H9 (cell line): ENCODE measurements at regions not wholly inside any gene's neighbourhood (a gene's known extent, or its start where the extent isn't known, plus 50 kb on each side); places are given as distances from the start of the nearest gene placed in this dataset.

Source experiments
- DNase-seq: peaks from one replicate; pipeline ENCODE4 v3.0.0-alpha.2; 2017
- H2AFZ ChIP-seq: one replicate; pipeline ENCODE4 v1.6.1; 2013; ENCODE audit warnings: mild to moderate bottlenecking, low read length, control low read depth, moderate library complexity
- H2AK5ac ChIP-seq: 2 replicates; pipeline ENCODE4 v1.6.1; 2013; ENCODE audit warnings: low read length, control low read depth, mixed read lengths; ENCODE audit not compliant: insufficient read length
- H2BK120ac ChIP-seq: one replicate; pipeline ENCODE4 v1.6.1; 2013; ENCODE audit warnings: low read depth, mild to moderate bottlenecking, low read length, control low read depth, inconsistent platforms; ENCODE audit not compliant: poor library complexity, severe bottlenecking
- H2BK12ac ChIP-seq: 2 replicates; pipeline ENCODE4 v1.6.1; 2013; ENCODE audit warnings: low read length, control low read depth, mixed read lengths, low read depth; ENCODE audit not compliant: insufficient read length
- H2BK15ac ChIP-seq: 2 replicates; pipeline ENCODE4 v1.6.1; 2013; ENCODE audit warnings: low read depth, low read length, control low read depth
- H2BK20ac ChIP-seq: one replicate; pipeline ENCODE4 v1.6.1; 2013; ENCODE audit warnings: low read depth, mild to moderate bottlenecking, low read length, control low read depth, inconsistent platforms; ENCODE audit not compliant: poor library complexity, severe bottlenecking
- H2BK5ac ChIP-seq: 2 replicates; pipeline ENCODE4 v1.6.1; 2013; ENCODE audit warnings: low read length, control low read depth, mixed read lengths; ENCODE audit not compliant: insufficient read length
- H3K14ac ChIP-seq: 2 replicates; pipeline ENCODE4 v1.6.1; 2013; ENCODE audit warnings: low read length, control low read depth; ENCODE audit not compliant: insufficient read depth
- H3K18ac ChIP-seq: 2 replicates; pipeline ENCODE4 v1.6.1; 2013; ENCODE audit warnings: low read depth, mild to moderate bottlenecking, mixed read lengths, low read length, control low read depth; ENCODE audit not compliant: insufficient read length
- H3K23ac ChIP-seq: 2 replicates; pipeline ENCODE4 v1.6.1; 2013; ENCODE audit warnings: low read length, control low read depth, mixed read lengths, low read depth; ENCODE audit not compliant: insufficient read length
- H3K23me2 ChIP-seq: 2 replicates; pipeline ENCODE4 v1.6.1; 2013; ENCODE audit warnings: low read depth, mild to moderate bottlenecking, mixed read lengths, low read length, control low read depth; ENCODE audit not compliant: insufficient read length, poor library complexity, severe bottlenecking
- H3K27ac ChIP-seq: 2 replicates; pipeline ENCODE4 v1.5.1; 2013; ENCODE audit warnings: low read length, control low read depth, mixed read lengths, low read depth; ENCODE audit not compliant: insufficient read length
- H3K27me3 ChIP-seq: 2 replicates; pipeline ENCODE4 v1.6.1; 2013; ENCODE audit warnings: low read length, control low read depth, inconsistent platforms; ENCODE audit not compliant: insufficient read depth
- H3K4ac ChIP-seq: 2 replicates; pipeline ENCODE4 v1.6.1; 2013; ENCODE audit warnings: low read depth, mild to moderate bottlenecking, control low read depth, inconsistent platforms, low read length, moderate library complexity
- H3K4me1 ChIP-seq: 2 replicates; pipeline ENCODE4 v1.6.1; 2013; ENCODE audit warnings: low read length, control low read depth, inconsistent platforms; ENCODE audit not compliant: insufficient read depth
- H3K4me2 ChIP-seq: 2 replicates; pipeline ENCODE4 v1.6.1; 2013; ENCODE audit warnings: low read length, control low read depth, mixed read lengths; ENCODE audit not compliant: insufficient read length, insufficient read depth
- H3K56ac ChIP-seq: 2 replicates; pipeline ENCODE4 v1.6.1; 2013; ENCODE audit warnings: low read depth, mild to moderate bottlenecking, mixed read lengths, low read length, control low read depth; ENCODE audit not compliant: insufficient read length
- H3K79me1 ChIP-seq: 2 replicates; pipeline ENCODE4 v1.6.1; 2013; ENCODE audit warnings: low read depth, mild to moderate bottlenecking, moderate library complexity, low read length, control low read depth, inconsistent platforms; ENCODE audit not compliant: insufficient read depth, poor library complexity, severe bottlenecking
- H3K79me2 ChIP-seq: 2 replicates; pipeline ENCODE4 v1.6.1; 2013; ENCODE audit warnings: low read length, control low read depth, inconsistent platforms; ENCODE audit not compliant: insufficient read depth
- H3K9ac ChIP-seq: 2 replicates; pipeline ENCODE4 v1.6.1; 2013; ENCODE audit warnings: low read length, control low read depth, mixed read lengths; ENCODE audit not compliant: insufficient read length; ENCODE audit errors: extremely low read depth
- H3K9me3 ChIP-seq: one replicate; pipeline ENCODE4 v1.6.1; 2013; ENCODE audit warnings: low read depth, low read length, inconsistent platforms; ENCODE audit not compliant: control insufficient read depth
- H3T11ph ChIP-seq: one replicate; pipeline ENCODE4 v1.6.1; 2013; ENCODE audit warnings: mild to moderate bottlenecking, low read length, control low read depth, inconsistent platforms
- H4K20me1 ChIP-seq: one replicate; pipeline ENCODE4 v1.6.1; 2013; ENCODE audit not compliant: control insufficient read depth, insufficient read length, insufficient read depth
- H4K5ac ChIP-seq: 2 replicates; pipeline ENCODE4 v1.6.1; 2013; ENCODE audit warnings: low read depth, mild to moderate bottlenecking, mixed read lengths, low read length, control low read depth; ENCODE audit not compliant: insufficient read length
- H4K8ac ChIP-seq: replicated peaks from 2 replicates; pipeline ENCODE4 v1.6.1; 2013; ENCODE audit warnings: low read length, control low read depth, mixed read lengths, low read depth; ENCODE audit not compliant: insufficient read length
- H4K91ac ChIP-seq: 2 replicates; pipeline ENCODE4 v1.6.1; 2013; ENCODE audit warnings: low read depth, mild to moderate bottlenecking, moderate library complexity, mixed read lengths, low read length, control low read depth; ENCODE audit not compliant: insufficient read length
- H3K27ac Mint-ChIP-seq, 3 experiments: 2 replicates in 2 of 3; 3 replicates in 1 of 3; pipeline ENCODE4 v1.8.0; 2020 to 2021; ENCODE audit warnings: mixed read lengths in 3 of 3, mild to moderate bottlenecking in 1 of 3, moderate library complexity in 1 of 3
- H3K27me3 Mint-ChIP-seq: 2 replicates; pipeline ENCODE4 v1.8.0; 2021; ENCODE audit warnings: low read depth, mild to moderate bottlenecking, moderate library complexity, mixed read lengths
- H3K36me3 Mint-ChIP-seq, 3 experiments: 2 replicates in 2 of 3; 3 replicates in 1 of 3; pipeline ENCODE4 v1.8.0; 2020 to 2021; ENCODE audit warnings: low read depth in 3 of 3, mixed read lengths in 3 of 3; ENCODE audit not compliant: insufficient read depth in 1 of 3
- H3K4me1 Mint-ChIP-seq, 2 experiments: 2 replicates each; pipeline ENCODE4 v1.8.0; 2020; ENCODE audit warnings: mixed read lengths in 2 of 2
- H3K4me3 Mint-ChIP-seq, 2 experiments: 2 replicates in 1 of 2; 3 replicates in 1 of 2; pipeline ENCODE4 v1.8.0; 2020 to 2021; ENCODE audit warnings: mild to moderate bottlenecking in 2 of 2, mixed read lengths in 2 of 2, moderate library complexity in 1 of 2
- H3K9me3 Mint-ChIP-seq, 2 experiments: 2 replicates in 1 of 2; 3 replicates in 1 of 2; pipeline ENCODE4 v1.8.0; 2020; ENCODE audit warnings: mild to moderate bottlenecking in 2 of 2, mixed read lengths in 2 of 2, moderate library complexity in 1 of 2
- CTCF ChIP-seq: fragments of 200-600 bp; sonication (generic); conservative IDR thresholded peaks from 3 replicates; pipeline ENCODE4 v1.8.0; 2021; ENCODE audit warnings: antibody characterized with exemption, mild to moderate bottlenecking
- WGBS: extraction: QIAGEN DNeasy Blood & Tissue Kit; methylation state at CpG from one replicate; pipeline ENCODE4 v1.1.7; 2013; ENCODE audit warnings: missing lambda C conversion rate, low lambda C conversion rate, mixed read lengths; ENCODE audit not compliant: insufficient read length; ENCODE audit errors: extremely low coverage; 5-methylcytosine and 5-hydroxymethylcytosine counted together

GRCh38 chr4:43855283-43855682 is 593.3 kb downstream of the KCTD8 start:
- no peak overlapping the region for H3K27ac Mint-ChIP-seq
- H2AFZ ChIP-seq, result no peak overlapping the region

More at GRCh38 chr4:43855283-43855682, 593.3 kb downstream of the KCTD8 start:
- H2BK20ac ChIP-seq, result no peak overlapping the region
- H3K18ac ChIP-seq, result no peak overlapping the region
- no peak overlapping the region for H3T11ph ChIP-seq
- H3K56ac ChIP-seq, result no peak overlapping the region
- no peaks in the 10 kb centered on the region for H3K27me3 ChIP-seq
- no peaks in the 10 kb centered on the region for H3K79me1 ChIP-seq
- H3K4me1 Mint-ChIP-seq, result peaks cover 2 to 4% of the 10 kb centered on the region in 2 experiments; a peak in 2 of 4 replicates
- H2BK120ac ChIP-seq, result no peak overlapping the region
- H3K23ac ChIP-seq, result no peak overlapping the region
- WGBS, result no CpG with 5 or more reads among the region's 2 CpGs
- no peaks in the 10 kb centered on the region for H3K27me3 Mint-ChIP-seq
- DNase-seq, result no peak
- no peak overlapping the region for H3K27ac ChIP-seq
- H3K79me2 ChIP-seq, result no peaks in the 10 kb centered on the region
- H2BK15ac ChIP-seq, result no peak overlapping the region
- H2BK12ac ChIP-seq, result no peak overlapping the region
- H3K9ac ChIP-seq, result no peak overlapping the region
- no peak overlapping the region for H3K4ac ChIP-seq
- H4K91ac ChIP-seq, result no peak overlapping the region
- H3K4me3 Mint-ChIP-seq, result no peak overlapping the region
- peaks cover 0 to 3% (median 2%) of the 10 kb centered on the region in 3 experiments; a peak in 5 of 7 replicates for H3K36me3 Mint-ChIP-seq
- H4K20me1 ChIP-seq, result no peaks in the 10 kb centered on the region
- H2AK5ac ChIP-seq, result no peak overlapping the region
- H3K9me3 Mint-ChIP-seq, result peaks cover 14 to 19% of the 10 kb centered on the region in 2 experiments; a peak in 4 of 5 replicates
- H2BK5ac ChIP-seq, result no peak overlapping the region
- no peak overlapping the region for H3K14ac ChIP-seq
- H4K5ac ChIP-seq, result no peak overlapping the region
- H3K4me2 ChIP-seq, result no peak overlapping the region
- TF ChIP-seq CTCF, result no peak
- no peaks in the 10 kb centered on the region for H3K9me3 ChIP-seq
- no peaks in the 10 kb centered on the region for H3K23me2 ChIP-seq
- H4K8ac ChIP-seq, result no peak overlapping the region
- H3K4me1 ChIP-seq, result no peaks in the 10 kb centered on the region
